ENCODE measurements at regions not wholly inside any gene's neighbourhood (a gene's known extent, or its start where the extent isn't known, plus 50 kb on each side); places are given as distances from the start of the nearest gene placed in this dataset.

GRCh38 chr3:140748-141330 lies 55.7 kb upstream of the CHL1 start:
- no peak for TF ChIP-seq CTCF (IDR thresholded peaks at IDR 0.05; ENCODE audit: low read depth, low read length)
- TF ChIP-seq EZH2phosphoT487 (IDR thresholded peaks at IDR 0.05; ENCODE audit: low read depth) = no peak

All from OCI-LY3 (cell line).